UCSD-AML1 (cell line): ENCODE measurements at regions not wholly inside any gene's neighbourhood (a gene's known extent, or its start where the extent isn't known, plus 50 kb on each side); places are given as distances from the start of the nearest gene placed in this dataset.

Experiments used
- DNase-seq: peaks from one replicate; lab custom pipeline; 2025; ENCODE audit not compliant: unreplicated experiment; lab: John Stamatoyannopoulos, UW

DNA sequence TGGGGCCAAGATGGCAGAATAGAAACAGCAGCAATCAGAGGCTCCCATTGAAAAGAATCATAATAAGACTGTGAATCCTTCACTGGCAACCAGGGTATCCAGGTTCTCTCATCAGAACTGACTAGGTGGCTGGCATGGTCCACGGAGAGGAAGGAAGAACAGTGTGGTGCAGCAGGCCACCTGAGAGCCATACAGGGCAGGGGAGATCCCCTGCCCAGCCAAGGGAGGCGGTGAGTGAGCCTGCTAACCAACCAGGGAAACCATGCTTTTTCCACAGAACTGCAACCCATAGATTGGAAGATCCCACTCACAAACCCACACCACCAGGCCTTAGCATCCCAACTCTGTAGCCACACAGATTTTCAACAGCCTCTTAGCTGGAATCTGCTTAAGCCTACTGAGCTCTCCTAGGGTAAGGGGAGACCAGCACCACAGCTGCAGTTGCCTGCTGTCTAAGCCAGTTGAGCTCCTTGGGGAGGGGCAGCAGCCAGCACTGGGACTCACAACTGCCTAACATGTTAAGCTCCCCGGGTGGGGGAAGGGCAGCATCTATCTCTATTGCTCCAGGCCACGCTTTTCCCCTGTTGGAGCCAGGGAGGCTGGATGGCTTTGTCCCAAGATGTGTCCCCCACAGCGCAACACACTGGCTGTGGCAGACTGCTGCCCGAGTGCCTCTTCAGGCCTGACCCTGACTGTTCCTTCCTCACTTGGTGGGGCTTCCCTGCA is 342.6 kb upstream of the CCDC196 start:
- DNase-seq: no peak

DNA sequence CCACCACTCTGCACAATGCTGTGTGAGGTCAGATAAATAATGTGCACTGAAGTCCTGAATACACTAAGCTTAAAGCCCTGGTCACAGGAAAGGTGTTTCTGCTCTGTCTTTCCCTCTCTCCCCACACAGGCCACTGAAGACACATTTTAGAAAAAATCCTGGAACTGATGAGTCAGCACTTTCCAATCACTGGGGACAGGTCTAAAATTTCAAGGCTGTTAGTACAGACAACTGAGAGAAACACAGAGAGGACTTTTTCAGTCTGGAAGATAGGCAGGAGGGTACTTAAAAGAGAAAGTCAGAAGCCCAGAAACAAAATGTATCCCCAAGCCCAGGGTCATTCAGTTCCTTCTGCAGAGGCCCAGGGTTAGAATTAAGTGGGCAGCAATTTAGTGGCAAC is 333.9 kb upstream of the CCDC196 start:
- no peak for DNase-seq

- no peak for DNase-seq
Measured at GRCh38 chr14:66152747-66153146, 333.4 kb upstream of the CCDC196 start.

- no peak for DNase-seq
Measured at GRCh38 chr14:66163023-66163422, 323.1 kb upstream of the CCDC196 start.

GRCh38 chr14:66165337-66165736 is 320.8 kb upstream of the CCDC196 start:
- DNase-seq: no peak

DNA sequence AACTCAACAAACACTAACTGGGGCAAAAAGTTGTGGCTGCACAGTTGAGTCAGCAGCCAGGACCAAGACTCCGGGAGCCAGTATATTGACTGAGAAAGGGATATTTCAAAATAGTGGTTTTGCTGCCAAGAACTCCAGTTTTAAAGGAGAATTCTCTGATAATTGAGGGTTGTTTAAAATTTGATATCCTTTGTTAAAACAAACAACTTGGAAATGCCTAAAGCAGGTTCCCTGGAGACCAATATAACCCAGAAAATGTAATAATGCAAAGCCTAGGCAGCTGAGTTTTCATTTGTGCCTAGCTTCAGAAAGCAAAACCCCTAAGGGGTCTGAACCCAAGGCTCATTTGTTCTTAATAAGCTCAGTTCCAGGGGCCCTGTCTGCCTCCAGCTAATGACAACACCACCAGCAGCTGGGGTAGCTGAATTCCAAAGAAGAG is 311.7 kb upstream of the CCDC196 start:
- no peak for DNase-seq

DNA sequence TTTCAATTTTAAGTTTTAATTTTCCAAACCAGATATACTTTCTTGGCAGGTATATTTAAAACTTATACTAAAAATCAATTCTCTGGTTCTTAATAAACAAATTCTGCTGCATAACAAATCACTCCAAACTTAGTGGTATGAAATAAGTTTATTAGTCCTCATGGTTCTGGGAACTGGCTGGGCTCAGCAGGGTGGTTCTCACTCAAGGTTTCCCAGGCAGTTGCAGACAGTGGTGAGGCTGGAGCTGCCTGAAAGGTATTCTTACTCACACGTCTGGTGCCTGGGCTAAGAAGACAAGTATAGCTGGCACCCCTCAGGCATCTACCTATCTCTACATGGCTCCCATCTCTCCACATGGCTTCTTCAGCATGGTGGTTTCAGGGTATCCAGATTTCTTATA is 308.2 kb upstream of the CCDC196 start:
- DNase-seq: no peak

- no peak for DNase-seq
Measured at GRCh38 chr14:66196670-66197069, 289.5 kb upstream of the CCDC196 start.

DNA sequence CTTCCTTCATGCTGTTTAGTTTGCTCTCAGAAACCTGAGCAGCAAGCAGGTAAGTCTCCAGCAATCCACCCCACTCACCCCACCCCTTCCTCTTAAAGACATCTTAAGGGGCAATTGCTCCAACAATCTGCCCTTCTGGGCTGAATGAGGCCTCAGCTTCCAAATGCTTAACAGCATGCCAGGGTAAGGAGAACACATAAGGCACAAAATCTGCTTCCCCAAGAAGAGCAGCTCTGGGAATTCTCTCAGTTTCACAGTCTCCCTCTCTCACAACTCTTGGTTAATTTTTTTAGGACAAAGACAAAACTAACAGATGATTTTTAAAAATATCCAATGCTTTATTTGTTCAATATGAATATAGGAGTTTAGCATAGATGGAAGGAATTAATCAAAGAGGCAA is 288.9 kb upstream of the CCDC196 start:
- DNase-seq: no peak

DNA sequence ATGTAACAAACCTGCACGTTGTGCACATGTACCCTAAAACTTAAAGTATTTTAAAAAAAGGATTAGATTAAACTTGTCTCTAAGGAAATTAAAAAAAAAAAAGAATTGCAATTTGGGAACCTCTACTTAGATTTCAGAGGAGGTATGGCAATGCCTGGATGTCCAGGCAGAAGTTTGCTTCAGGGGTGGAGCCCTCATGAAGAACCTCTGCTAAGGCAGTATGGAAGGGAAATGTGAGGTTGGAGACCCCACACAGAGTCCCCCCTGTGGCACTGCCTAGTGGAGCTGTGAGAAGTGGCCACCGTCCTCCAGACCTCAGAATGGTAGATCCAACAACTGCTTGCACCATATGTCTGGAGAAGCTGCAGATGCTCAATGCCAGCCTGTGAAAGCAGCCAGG is 279.6 kb upstream of the CCDC196 start:
- no peak for DNase-seq

DNA sequence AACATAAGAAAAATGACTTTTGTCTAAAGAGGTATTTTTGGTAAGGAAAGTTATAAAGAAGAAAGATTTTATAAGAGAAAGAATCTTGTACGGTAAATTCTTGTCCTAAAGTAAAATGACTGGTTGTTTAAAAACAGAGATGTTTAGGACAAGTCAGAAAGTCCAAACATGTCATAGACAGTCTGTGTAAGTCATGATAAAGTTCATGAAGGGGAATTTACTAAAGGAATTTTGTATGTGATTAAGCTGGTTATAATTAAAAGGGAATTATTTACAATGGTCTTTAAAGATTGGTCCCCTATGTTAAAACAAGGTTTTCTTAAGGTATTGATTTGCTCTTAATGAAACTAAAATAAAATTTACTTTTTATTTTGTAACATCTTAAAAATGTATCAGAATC is 269.4 kb upstream of the CCDC196 start:
- DNase-seq: no peak

DNA sequence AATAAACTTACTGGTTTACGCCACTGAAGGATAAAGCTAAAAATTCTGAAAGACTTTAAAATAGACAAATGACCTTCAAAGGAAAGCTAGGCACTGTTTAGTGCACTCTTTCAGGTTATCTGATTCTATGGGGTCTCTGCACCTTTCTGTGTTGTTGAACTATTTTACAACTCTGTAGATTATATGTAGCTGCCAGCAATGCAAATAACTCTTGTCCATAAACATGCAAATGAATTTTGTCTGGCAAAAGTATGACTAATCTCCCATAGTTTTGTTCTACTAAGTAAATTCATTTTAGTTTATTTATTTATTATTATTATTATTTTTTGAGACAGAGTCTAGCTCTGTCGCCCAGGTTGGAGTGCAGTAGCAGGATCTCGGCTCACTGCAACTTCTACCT is 266.3 kb upstream of the CCDC196 start:
- DNase-seq: no peak

GRCh38 chr14:66224492-66225178 is 261.5 kb upstream of the CCDC196 start:
- DNase-seq: no peak

DNA sequence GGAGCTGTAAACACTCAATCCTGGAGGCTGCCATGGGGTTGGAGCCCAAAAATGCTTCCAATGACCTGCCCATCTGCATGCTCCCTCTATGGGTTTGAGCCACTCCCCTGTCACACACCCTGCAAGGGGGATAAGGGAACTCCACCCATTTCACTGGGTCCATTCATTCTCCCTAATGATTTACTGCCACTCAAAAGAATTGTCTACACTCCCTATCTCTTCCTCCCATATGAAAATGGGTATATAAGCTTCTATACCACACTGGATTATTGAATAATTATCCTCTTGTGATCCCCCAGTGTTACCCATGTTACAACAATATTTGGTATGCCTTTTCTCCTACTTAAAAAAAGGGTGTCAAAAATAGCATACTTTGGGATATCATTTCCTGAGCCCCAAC is 260.8 kb upstream of the CCDC196 start:
- no peak for DNase-seq

DNA sequence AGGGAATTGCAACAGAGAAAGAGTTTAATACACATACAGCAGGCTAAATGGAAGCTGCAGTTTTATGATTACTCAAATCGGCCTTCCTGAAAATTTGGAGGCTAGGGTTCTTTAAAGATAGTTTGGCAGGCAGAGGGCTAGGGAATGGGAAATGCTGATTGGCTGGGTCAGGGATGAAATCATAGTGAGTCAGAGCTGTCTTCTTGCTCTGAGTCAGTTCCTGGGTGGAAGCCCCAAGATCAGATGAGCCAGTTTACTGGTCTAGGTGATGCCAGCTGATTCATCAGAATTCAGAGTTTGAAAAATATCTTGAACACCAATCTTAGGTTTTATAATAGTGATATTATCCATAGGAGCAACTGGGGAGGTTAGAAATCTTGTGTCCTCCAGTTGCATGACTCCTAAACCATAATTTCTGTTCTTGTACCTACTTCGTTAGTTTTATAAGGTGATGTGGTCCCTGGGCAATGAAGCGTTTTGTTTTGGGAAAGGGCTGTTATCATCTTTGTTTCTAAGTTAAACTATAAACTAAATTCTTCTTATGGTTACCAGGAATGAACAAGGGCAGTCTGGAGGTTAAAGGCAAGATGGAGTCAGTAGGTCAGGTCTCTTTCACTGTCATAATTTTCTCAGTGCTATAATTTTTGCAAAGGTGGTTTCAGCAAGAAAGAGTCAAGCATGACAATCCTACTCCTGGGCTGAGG is 257.8 kb upstream of the CCDC196 start:
- no peak for DNase-seq

- DNase-seq: no peak
Measured at GRCh38 chr14:66231820-66232219, 254.4 kb upstream of the CCDC196 start.

- no peak for DNase-seq
Measured at GRCh38 chr14:66233591-66233990, 252.6 kb upstream of the CCDC196 start.

DNA sequence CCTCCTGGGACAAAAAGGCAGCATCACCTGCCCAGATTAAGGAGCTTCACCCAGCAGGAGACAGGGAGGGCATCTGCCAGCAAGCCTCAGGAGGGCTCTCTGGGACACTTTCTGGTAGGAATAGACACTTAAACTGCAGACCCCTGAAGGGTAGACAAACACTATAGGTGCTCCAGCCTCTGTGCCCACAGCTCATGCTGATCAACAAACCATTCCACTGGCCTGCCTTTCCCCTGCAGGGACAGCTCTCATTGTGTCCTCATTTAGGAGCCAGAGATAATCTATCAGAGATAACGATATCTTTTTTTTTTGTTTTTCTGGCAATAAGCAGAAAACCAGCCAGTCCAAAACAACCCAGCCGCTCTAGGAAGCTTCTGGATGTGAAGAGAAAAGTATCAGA is 251.8 kb upstream of the CCDC196 start:
- no peak for DNase-seq

DNA sequence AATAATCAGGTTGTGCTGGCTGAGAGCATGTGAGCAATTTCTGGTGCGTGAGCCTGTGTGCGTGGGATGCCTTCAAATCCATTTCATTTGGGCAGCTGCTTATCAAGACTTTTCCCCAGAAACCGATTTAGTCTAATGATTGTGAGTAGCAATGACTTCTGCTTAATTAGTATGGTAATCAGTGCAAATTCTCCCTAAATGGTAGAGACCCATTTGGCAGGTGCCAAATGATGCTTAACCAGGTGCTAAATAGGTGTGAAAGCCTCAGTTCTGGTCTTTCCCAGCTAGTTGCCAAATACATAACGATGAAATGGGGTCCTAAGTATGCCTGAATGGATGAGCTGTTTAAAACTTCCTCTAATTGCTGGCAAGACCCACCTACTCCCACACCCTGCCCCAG is 248.4 kb upstream of the CCDC196 start:
- DNase-seq: no peak

- no peak for DNase-seq
Measured at GRCh38 chr14:66238969-66239368, 247.2 kb upstream of the CCDC196 start.

GRCh38 chr14:66239589-66239988 is 246.6 kb upstream of the CCDC196 start:
- DNase-seq: no peak

- no peak for DNase-seq
Measured at GRCh38 chr14:66240105-66240504, 246.1 kb upstream of the CCDC196 start.
